ENCODE measurements at regions not wholly inside any gene's neighbourhood (a gene's known extent, or its start where the extent isn't known, plus 50 kb on each side); places are given as distances from the start of the nearest gene placed in this dataset.

DNA sequence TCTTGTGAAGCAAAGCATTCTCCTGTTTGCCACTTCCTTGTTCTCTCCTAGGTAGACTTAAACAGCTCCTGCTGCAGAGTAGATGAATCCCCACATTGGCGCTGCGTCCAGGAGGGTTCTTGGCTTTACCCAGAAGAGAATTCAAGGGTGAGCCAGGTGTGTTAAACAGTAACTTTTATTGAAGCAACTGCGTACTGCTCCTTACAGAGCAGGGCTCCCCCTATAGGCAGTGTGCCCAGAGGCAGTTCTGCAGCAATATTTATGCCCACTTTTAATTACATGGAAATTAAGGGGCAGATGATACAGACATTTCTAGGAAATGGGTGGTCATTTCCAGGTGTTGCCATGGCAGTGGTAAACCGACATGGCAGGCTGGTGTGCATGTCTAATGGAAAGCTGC lies 987.6 kb upstream of the RBFOX1 start:
- TF ChIP-seq ZFP3 (CRISPR knock-in tag; IDR thresholded peaks at IDR 0.05) (no peak), OSR1 (CRISPR knock-in tag; IDR thresholded peaks at IDR 0.05) (no peak), SNAI2 (CRISPR knock-in tag; IDR thresholded peaks at IDR 0.05) (no peak), ZNF565 (CRISPR knock-in tag; conservative IDR thresholded peaks at IDR 0.05; ENCODE audit: low read depth) (no peak), ZC3H10 (CRISPR knock-in tag; IDR thresholded peaks at IDR 0.05) (no peak), GLIS3 (CRISPR knock-in tag; IDR thresholded peaks at IDR 0.05) (no peak), ZFP30 (CRISPR knock-in tag; IDR thresholded peaks at IDR 0.05) (no peak), ISL1 (CRISPR knock-in tag; IDR thresholded peaks at IDR 0.05) (no peak)
- TF ChIP-seq, protein P1, sequence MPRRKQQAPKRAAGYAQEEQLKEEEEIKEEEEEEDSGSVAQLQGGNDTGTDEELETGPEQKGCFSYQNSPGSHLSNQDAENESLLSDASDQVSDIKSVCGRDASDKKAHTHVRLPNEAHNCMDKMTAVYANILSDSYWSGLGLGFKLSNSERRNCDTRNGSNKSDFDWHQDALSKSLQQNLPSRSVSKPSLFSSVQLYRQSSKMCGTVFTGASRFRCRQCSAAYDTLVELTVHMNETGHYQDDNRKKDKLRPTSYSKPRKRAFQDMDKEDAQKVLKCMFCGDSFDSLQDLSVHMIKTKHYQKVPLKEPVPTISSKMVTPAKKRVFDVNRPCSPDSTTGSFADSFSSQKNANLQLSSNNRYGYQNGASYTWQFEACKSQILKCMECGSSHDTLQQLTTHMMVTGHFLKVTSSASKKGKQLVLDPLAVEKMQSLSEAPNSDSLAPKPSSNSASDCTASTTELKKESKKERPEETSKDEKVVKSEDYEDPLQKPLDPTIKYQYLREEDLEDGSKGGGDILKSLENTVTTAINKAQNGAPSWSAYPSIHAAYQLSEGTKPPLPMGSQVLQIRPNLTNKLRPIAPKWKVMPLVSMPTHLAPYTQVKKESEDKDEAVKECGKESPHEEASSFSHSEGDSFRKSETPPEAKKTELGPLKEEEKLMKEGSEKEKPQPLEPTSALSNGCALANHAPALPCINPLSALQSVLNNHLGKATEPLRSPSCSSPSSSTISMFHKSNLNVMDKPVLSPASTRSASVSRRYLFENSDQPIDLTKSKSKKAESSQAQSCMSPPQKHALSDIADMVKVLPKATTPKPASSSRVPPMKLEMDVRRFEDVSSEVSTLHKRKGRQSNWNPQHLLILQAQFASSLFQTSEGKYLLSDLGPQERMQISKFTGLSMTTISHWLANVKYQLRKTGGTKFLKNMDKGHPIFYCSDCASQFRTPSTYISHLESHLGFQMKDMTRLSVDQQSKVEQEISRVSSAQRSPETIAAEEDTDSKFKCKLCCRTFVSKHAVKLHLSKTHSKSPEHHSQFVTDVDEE (CRISPR knock-in tag; IDR thresholded peaks at IDR 0.05), result no peak
- TF ChIP-seq, protein P2, sequence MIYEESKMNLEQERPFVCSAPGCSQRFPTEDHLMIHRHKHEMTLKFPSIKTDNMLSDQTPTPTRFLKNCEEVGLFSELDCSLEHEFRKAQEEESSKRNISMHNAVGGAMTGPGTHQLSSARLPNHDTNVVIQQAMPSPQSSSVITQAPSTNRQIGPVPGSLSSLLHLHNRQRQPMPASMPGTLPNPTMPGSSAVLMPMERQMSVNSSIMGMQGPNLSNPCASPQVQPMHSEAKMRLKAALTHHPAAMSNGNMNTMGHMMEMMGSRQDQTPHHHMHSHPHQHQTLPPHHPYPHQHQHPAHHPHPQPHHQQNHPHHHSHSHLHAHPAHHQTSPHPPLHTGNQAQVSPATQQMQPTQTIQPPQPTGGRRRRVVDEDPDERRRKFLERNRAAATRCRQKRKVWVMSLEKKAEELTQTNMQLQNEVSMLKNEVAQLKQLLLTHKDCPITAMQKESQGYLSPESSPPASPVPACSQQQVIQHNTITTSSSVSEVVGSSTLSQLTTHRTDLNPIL (CRISPR knock-in tag; IDR thresholded peaks at IDR 0.05; ENCODE audit: low read depth), result no peak
- ATAC-seq, result no peak

DNA sequence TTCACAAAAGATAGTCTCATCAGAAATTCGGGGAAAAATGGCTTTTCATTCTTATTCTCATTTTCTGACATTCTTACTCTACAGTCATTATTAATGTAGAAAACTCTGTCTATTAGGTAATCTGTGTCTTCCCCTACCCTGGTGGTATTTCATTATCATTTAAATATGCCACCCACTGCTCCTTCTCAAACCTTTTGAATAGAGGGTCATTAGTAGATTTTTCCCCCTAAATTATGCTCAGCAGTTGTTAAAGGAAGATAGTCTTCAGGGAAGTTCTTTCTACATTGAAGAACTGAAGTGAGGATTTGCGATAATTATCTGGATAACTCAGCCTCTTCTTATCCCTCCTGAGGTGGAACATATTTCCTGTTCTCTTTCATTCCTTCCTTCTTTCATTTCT lies 989.5 kb upstream of the RBFOX1 start:
- no peak for ATAC-seq
- TF ChIP-seq ZNF70 (CRISPR knock-in tag; IDR thresholded peaks at IDR 0.05) (no peak), CSDC2 (CRISPR knock-in tag; IDR thresholded peaks at IDR 0.05) (no peak), ESRRG (CRISPR knock-in tag; IDR thresholded peaks at IDR 0.05) (no peak), TCF4 (CRISPR knock-in tag; IDR thresholded peaks at IDR 0.05; ENCODE audit: borderline replicate concordance) (no peak), RARB (CRISPR knock-in tag; IDR thresholded peaks at IDR 0.05) (no peak), BACH2 (CRISPR knock-in tag; IDR thresholded peaks at IDR 0.05; ENCODE audit: borderline replicate concordance) (no peak), SNAI2 (CRISPR knock-in tag; IDR thresholded peaks at IDR 0.05) (no peak), ZNF8 (CRISPR knock-in tag; IDR thresholded peaks at IDR 0.05) (no peak), GLIS3 (CRISPR knock-in tag; IDR thresholded peaks at IDR 0.05) (no peak), OSR1 (CRISPR knock-in tag; IDR thresholded peaks at IDR 0.05) (no peak), ZNF565 (CRISPR knock-in tag; conservative IDR thresholded peaks at IDR 0.05; ENCODE audit: low read depth) (no peak), ZC3H10 (CRISPR knock-in tag; IDR thresholded peaks at IDR 0.05) (no peak), ZFP3 (CRISPR knock-in tag; IDR thresholded peaks at IDR 0.05) (no peak), ZFP30 (CRISPR knock-in tag; IDR thresholded peaks at IDR 0.05) (no peak), TOX (CRISPR knock-in tag; IDR thresholded peaks at IDR 0.05; ENCODE audit: borderline replicate concordance) (no peak), PPARA (CRISPR knock-in tag; IDR thresholded peaks at IDR 0.05; ENCODE audit: borderline replicate concordance) (no peak)
- TF ChIP-seq, protein P2 (CRISPR knock-in tag; IDR thresholded peaks at IDR 0.05; ENCODE audit: low read depth), result no peak
- TF ChIP-seq, protein P3, sequence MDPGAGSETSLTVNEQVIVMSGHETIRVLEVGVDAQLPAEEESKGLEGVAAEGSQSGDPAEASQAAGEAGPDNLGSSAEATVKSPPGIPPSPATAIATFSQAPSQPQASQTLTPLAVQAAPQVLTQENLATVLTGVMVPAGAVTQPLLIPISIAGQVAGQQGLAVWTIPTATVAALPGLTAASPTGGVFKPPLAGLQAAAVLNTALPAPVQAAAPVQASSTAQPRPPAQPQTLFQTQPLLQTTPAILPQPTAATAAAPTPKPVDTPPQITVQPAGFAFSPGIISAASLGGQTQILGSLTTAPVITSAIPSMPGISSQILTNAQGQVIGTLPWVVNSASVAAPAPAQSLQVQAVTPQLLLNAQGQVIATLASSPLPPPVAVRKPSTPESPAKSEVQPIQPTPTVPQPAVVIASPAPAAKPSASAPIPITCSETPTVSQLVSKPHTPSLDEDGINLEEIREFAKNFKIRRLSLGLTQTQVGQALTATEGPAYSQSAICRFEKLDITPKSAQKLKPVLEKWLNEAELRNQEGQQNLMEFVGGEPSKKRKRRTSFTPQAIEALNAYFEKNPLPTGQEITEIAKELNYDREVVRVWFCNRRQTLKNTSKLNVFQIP (CRISPR knock-in tag; IDR thresholded peaks at IDR 0.05; ENCODE audit: borderline replicate concordance, low read depth), result no peak
- TF ChIP-seq, protein P4, sequence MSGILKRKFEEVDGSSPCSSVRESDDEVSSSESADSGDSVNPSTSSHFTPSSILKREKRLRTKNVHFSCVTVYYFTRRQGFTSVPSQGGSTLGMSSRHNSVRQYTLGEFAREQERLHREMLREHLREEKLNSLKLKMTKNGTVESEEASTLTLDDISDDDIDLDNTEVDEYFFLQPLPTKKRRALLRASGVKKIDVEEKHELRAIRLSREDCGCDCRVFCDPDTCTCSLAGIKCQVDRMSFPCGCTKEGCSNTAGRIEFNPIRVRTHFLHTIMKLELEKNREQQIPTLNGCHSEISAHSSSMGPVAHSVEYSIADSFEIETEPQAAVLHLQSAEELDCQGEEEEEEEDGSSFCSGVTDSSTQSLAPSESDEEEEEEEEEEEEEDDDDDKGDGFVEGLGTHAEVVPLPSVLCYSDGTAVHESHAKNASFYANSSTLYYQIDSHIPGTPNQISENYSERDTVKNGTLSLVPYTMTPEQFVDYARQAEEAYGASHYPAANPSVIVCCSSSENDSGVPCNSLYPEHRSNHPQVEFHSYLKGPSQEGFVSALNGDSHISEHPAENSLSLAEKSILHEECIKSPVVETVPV (CRISPR knock-in tag; IDR thresholded peaks at IDR 0.05), result no peak
- TF ChIP-seq, protein P5, sequence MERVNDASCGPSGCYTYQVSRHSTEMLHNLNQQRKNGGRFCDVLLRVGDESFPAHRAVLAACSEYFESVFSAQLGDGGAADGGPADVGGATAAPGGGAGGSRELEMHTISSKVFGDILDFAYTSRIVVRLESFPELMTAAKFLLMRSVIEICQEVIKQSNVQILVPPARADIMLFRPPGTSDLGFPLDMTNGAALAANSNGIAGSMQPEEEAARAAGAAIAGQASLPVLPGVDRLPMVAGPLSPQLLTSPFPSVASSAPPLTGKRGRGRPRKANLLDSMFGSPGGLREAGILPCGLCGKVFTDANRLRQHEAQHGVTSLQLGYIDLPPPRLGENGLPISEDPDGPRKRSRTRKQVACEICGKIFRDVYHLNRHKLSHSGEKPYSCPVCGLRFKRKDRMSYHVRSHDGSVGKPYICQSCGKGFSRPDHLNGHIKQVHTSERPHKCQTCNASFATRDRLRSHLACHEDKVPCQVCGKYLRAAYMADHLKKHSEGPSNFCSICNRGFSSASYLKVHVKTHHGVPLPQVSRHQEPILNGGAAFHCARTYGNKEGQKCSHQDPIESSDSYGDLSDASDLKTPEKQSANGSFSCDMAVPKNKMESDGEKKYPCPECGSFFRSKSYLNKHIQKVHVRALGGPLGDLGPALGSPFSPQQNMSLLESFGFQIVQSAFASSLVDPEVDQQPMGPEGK (CRISPR knock-in tag; IDR thresholded peaks at IDR 0.05; ENCODE audit: borderline replicate concordance), result no peak

Data from SK-N-SH treated with all-trans-retinoic acid at 6 μM for 48 hours (cell line).